PC-9 (cell line): ENCODE measurements at regions not wholly inside any gene's neighbourhood (a gene's known extent, or its start where the extent isn't known, plus 50 kb on each side); places are given as distances from the start of the nearest gene placed in this dataset.

Experiments used
- BruUV-seq: library from RNA; stranded (reverse); fragments of 400-500 nt; replicated peaks from 2 replicates; lab custom pipeline; 2021; lab: Mats Ljungman, UMichigan
- CTCF ChIA-PET: fragments of 300-600 bp; sonication (Branson Sonifier 250); formaldehyde crosslinking; loops from one replicate; lab custom pipeline; 2022; ENCODE audit warnings: antibody characterized with exemption; lab: Charles Lee
- POLR2A ChIA-PET: fragments of 300-600 bp; sonication (Branson Sonifier 250); formaldehyde crosslinking; loops from one replicate; lab custom pipeline; 2022; ENCODE audit warnings: antibody characterized with exemption; ENCODE audit not compliant: unreplicated experiment; lab: Charles Lee
- DNase-seq, 2 experiments: peaks; one replicate each; pipeline versions ENCODE4 v3.0.0 to v3.0.0-alpha.2; 2015 to 2022; ENCODE audit warnings: mixed read lengths in 1 of 2
- H2AFZ ChIP-seq: fragments of 200-600 bp; sonication (generic); 2 replicates; pipeline ENCODE4 v1.8.1; 2017; ENCODE audit warnings: antibody characterized with exemption
- H3F3A ChIP-seq: fragments of 200-600 bp; sonication (generic); 2 replicates; pipeline ENCODE4 v1.8.1; 2017; ENCODE audit warnings: antibody characterized with exemption, mild to moderate bottlenecking, low read depth; ENCODE audit not compliant: insufficient read depth
- H3K27ac ChIP-seq: fragments of 200-600 bp; sonication (generic); 2 replicates; pipeline ENCODE4 v1.6.1; 2016; ENCODE audit warnings: mixed run types
- H3K27me3 ChIP-seq: fragments of 200-600 bp; sonication (generic); 2 replicates; pipeline ENCODE4 v1.6.1; 2016; ENCODE audit warnings: low read depth, mixed run types; ENCODE audit not compliant: insufficient read depth
- H3K36me3 ChIP-seq: fragments of 200-600 bp; sonication (generic); 2 replicates; pipeline ENCODE4 v1.6.1; 2016; ENCODE audit warnings: low read depth, mixed run types
- H3K4me1 ChIP-seq: fragments of 200-600 bp; sonication (generic); replicated peaks from 2 replicates; pipeline ENCODE4 v1.6.1; 2016; ENCODE audit warnings: mixed run types; ENCODE audit not compliant: insufficient read depth
- H3K4me2 ChIP-seq: fragments of 200-600 bp; sonication (generic); 2 replicates; pipeline ENCODE4 v1.6.1; 2017; ENCODE audit warnings: mixed run types
- H3K4me3 ChIP-seq: fragments of 200-600 bp; sonication (generic); 2 replicates; pipeline ENCODE4 v1.6.1; 2016; ENCODE audit warnings: mixed run types
- H3K79me2 ChIP-seq: fragments of 200-600 bp; sonication (generic); 2 replicates; pipeline ENCODE4 v1.6.1; 2017; ENCODE audit warnings: low read depth, mixed run types
- H3K9me2 ChIP-seq: fragments of 200-600 bp; sonication (generic); 2 replicates; pipeline ENCODE4 v1.8.1; 2017; ENCODE audit warnings: mild to moderate bottlenecking; ENCODE audit not compliant: insufficient read depth
- H3K9me3 ChIP-seq: fragments of 200-600 bp; sonication (generic); 2 replicates; pipeline ENCODE4 v1.8.1; 2016; ENCODE audit warnings: low read depth; ENCODE audit not compliant: insufficient read depth
- H4K20me1 ChIP-seq: fragments of 200-600 bp; sonication (generic); 2 replicates; pipeline ENCODE4 v1.8.1; 2017; ENCODE audit not compliant: insufficient read depth
- CTCF ChIP-seq: fragments of 200-600 bp; sonication (generic); conservative IDR thresholded peaks from 2 replicates; pipeline ENCODE4 v1.6.1; 2017; ENCODE audit warnings: mixed run types, antibody characterized with exemption, mild to moderate bottlenecking, moderate library complexity
- EZH2 ChIP-seq: fragments of 200-600 bp; sonication (generic); IDR thresholded peaks from 2 replicates; pipeline ENCODE4 v1.8.0; 2017; ENCODE audit warnings: antibody characterized with exemption, low read depth
- intact Hi-C: fragments of 100-400 bp; cut with micrococcal nuclease; formaldehyde crosslinking; loops from one replicate; pipeline ENCODE4 v1.10.0; 2022; ENCODE audit not compliant: unreplicated experiment

- 0 out of 2 replicates have a peak, but pooled peaks cover 8% of the 10 kb centered on the region for H3K27me3 ChIP-seq
- H3F3A ChIP-seq: no peaks in the 10 kb centered on the region
- no TSS peak for BruUV-seq
- H3K4me3 ChIP-seq: no peak overlapping the region
- TF ChIP-seq CTCF: peak; percentile 89
- TF ChIP-seq EZH2: no peak
- no peaks in the 10 kb centered on the region for H4K20me1 ChIP-seq
- no peaks in the 10 kb centered on the region for H3K36me3 ChIP-seq
- H3K9me2 ChIP-seq: no peaks in the 10 kb centered on the region; the same call in 1 of the 2 replicates
- POLR2A ChIA-PET: no interaction called here
- H2AFZ ChIP-seq: no peak overlapping the region
- no peaks in the 10 kb centered on the region for H3K4me1 ChIP-seq
- DNase-seq: peak in 1 of 2 experiments; percentile 57
- intact Hi-C loops: no loop called here
- peaks cover 3% of the 10 kb centered on the region; the same call in 1 of the 2 replicates for H3K9me3 ChIP-seq
- H3K79me2 ChIP-seq: no peaks in the 10 kb centered on the region
- H3K27ac ChIP-seq: no peak overlapping the region
- CTCF ChIA-PET: no interaction called here
- H3K4me2 ChIP-seq: no peak overlapping the region
Measured at GRCh38 chr5:4862500-4862899, 277.6 kb upstream of the ADAMTS16 start.

DNA sequence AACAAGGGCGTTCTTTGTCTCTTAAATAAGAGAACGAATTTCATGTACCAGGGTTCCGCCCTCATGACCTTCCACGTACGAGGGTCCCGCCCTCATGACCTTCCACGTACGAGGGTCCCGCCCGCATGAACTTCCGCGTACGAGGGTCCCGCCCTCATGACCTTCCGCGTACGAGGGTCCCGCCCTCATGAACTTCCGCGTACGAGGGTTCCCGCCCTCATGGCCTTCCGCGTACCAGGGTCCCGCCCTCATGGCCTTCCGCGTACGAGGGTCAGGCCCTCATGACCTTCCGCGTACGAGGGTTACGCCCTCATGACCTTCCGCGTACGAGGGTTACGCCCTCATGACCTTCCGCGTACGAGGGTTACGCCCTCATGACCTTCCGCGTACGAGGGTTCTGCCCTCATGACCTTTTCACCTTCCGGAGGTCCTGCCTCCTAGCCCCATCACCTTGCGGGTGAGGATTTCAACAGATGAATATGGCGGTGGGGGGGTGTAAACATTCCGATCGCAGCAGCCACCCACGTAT lies 273.9 kb upstream of the ADAMTS16 start:
- H3K4me3 ChIP-seq: no peak overlapping the region
- CTCF ChIA-PET: no interaction called here

DNA sequence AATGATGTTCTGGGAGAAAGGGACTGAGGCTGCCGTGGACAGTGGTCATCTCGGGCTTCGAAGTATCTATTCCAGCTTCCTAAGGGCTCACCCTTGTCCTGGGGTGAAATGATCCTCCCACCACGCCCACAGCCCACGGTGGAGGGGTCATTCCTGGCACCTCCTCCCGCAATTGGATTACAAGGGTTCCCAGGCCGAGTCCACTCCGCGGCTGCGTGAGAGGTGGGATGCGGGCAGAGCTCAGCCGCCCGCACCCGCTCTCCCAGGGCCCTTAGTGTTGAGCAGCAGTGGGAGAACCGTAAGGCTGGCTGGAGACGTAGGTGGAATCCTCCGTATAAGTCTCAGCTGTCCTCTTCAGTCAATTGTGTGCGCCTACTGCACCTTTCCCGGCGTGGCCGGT lies 273.3 kb upstream of the ADAMTS16 start:
- H3K4me3 ChIP-seq: no peak overlapping the region
- H3K27ac ChIP-seq: no peak overlapping the region
- no peak for DNase-seq
- H3K4me1 ChIP-seq: no peaks in the 10 kb centered on the region
- no peaks in the 10 kb centered on the region for H4K20me1 ChIP-seq
- intact Hi-C loops: loop anchor here (5.0 kb wide), 1 partner anchor 275 kb away; the partner anchor contains the start of gene ADAMTS16
- H3K36me3 ChIP-seq: no peaks in the 10 kb centered on the region
- no peaks in the 10 kb centered on the region; the same call in 1 of the 2 replicates for H3K9me2 ChIP-seq
- no peaks in the 10 kb centered on the region for H3F3A ChIP-seq
- no TSS peak for BruUV-seq
- no peak overlapping the region for H2AFZ ChIP-seq
- H3K79me2 ChIP-seq: no peaks in the 10 kb centered on the region
- H3K4me2 ChIP-seq: no peak overlapping the region
- no peak for TF ChIP-seq EZH2
- no peak for TF ChIP-seq CTCF
- peaks cover 33% of the 10 kb centered on the region for H3K27me3 ChIP-seq
- H3K9me3 ChIP-seq: peaks cover 3% of the 10 kb centered on the region; the same call in 1 of the 2 replicates
- CTCF ChIA-PET: no interaction called here
- POLR2A ChIA-PET: no interaction called here

More for the DNA sequence above, 273.9 kb upstream of the ADAMTS16 start:
- intact Hi-C loops: loop anchor here (5.0 kb wide), 1 partner anchor 276 kb away; the partner anchor contains the start of gene ADAMTS16
- no peak overlapping the region for H3K4me2 ChIP-seq
- H3K27me3 ChIP-seq: peaks cover 27% of the 10 kb centered on the region
- no peak overlapping the region for H3K27ac ChIP-seq
- H3K4me1 ChIP-seq: no peaks in the 10 kb centered on the region
- H3K79me2 ChIP-seq: no peaks in the 10 kb centered on the region
- H3F3A ChIP-seq: no peaks in the 10 kb centered on the region
- no peak for DNase-seq
- peaks cover 3% of the 10 kb centered on the region; the same call in 1 of the 2 replicates for H3K9me3 ChIP-seq
- H3K9me2 ChIP-seq: no peaks in the 10 kb centered on the region; the same call in 1 of the 2 replicates
- H2AFZ ChIP-seq: no peak overlapping the region
- H4K20me1 ChIP-seq: no peaks in the 10 kb centered on the region
- no peak for TF ChIP-seq CTCF
- TF ChIP-seq EZH2: no peak
- H3K36me3 ChIP-seq: no peaks in the 10 kb centered on the region
- no TSS peak for BruUV-seq
- POLR2A ChIA-PET: no interaction called here
